ENCODE measurements at regions not wholly inside any gene's neighbourhood (a gene's known extent, or its start where the extent isn't known, plus 50 kb on each side); places are given as distances from the start of the nearest gene placed in this dataset.

- no peak overlapping the region for H2AFZ ChIP-seq
- no peak overlapping the region for H3K9ac ChIP-seq
- TF ChIP-seq CTCF (IDR thresholded peaks at IDR 0.05) = no peak
- no peaks in the 10 kb centered on the region for H3K36me3 ChIP-seq (ENCODE audit: control insufficient read depth, insufficient read depth, low read length)
- no peak overlapping the region for H3K4me3 ChIP-seq (ENCODE audit: low read depth, low read length)
- no peaks in the 10 kb centered on the region for H3K4me1 ChIP-seq
- H3K27ac ChIP-seq = no peak overlapping the region
- H3K9me3 ChIP-seq (ENCODE audit: control insufficient read depth, low read length) = no peaks in the 10 kb centered on the region
- no peaks in the 10 kb centered on the region for H3K27me3 ChIP-seq (ENCODE audit: control insufficient read depth, insufficient read depth, low read length)
- no peak overlapping the region for H3K4me2 ChIP-seq (ENCODE audit: low read length)
- no peaks in the 10 kb centered on the region for H3K79me2 ChIP-seq
Measured at GRCh38 chr4:30833206-30833605, 113.0 kb downstream of the PCDH7 start.

- TF ChIP-seq CTCF (IDR thresholded peaks at IDR 0.05) = no peak
- Histone ChIP-seq H3K9me3 (ENCODE audit: control insufficient read depth, low read length) (no peaks in the 10 kb centered on the region), H3K79me2 (no peaks in the 10 kb centered on the region), H3K36me3 (ENCODE audit: control insufficient read depth, insufficient read depth, low read length) (no peaks in the 10 kb centered on the region), H3K4me2 (ENCODE audit: low read length) (no peak overlapping the region), H3K27ac (no peak overlapping the region), H3K27me3 (ENCODE audit: control insufficient read depth, insufficient read depth, low read length) (no peaks in the 10 kb centered on the region), H3K9ac (no peak overlapping the region), H2AFZ (no peak overlapping the region), H3K4me3 (ENCODE audit: low read depth, low read length) (no peak overlapping the region), H3K4me1 (no peaks in the 10 kb centered on the region)
Measured at GRCh38 chr4:30835044-30835443, 114.9 kb downstream of the PCDH7 start.

GRCh38 chr4:30836231-30836630, 116.1 kb downstream of the PCDH7 start:
- no peaks in the 10 kb centered on the region for H3K4me1 ChIP-seq
- H3K9ac ChIP-seq = no peak overlapping the region
- H3K27ac ChIP-seq = no peak overlapping the region
- H3K36me3 ChIP-seq (ENCODE audit: control insufficient read depth, insufficient read depth, low read length) = no peaks in the 10 kb centered on the region
- H3K79me2 ChIP-seq = no peaks in the 10 kb centered on the region
- no peak overlapping the region for H3K4me3 ChIP-seq (ENCODE audit: low read depth, low read length)
- TF ChIP-seq CTCF (IDR thresholded peaks at IDR 0.05) = no peak
- no peak overlapping the region for H2AFZ ChIP-seq
- no peak overlapping the region for H3K4me2 ChIP-seq (ENCODE audit: low read length)
- no peaks in the 10 kb centered on the region for H3K27me3 ChIP-seq (ENCODE audit: control insufficient read depth, insufficient read depth, low read length)
- no peaks in the 10 kb centered on the region for H3K9me3 ChIP-seq (ENCODE audit: control insufficient read depth, low read length)

- Histone ChIP-seq H3K79me2 (no peaks in the 10 kb centered on the region), H2AFZ (no peak overlapping the region), H3K27ac (no peak overlapping the region), H3K36me3 (ENCODE audit: control insufficient read depth, insufficient read depth, low read length) (no peaks in the 10 kb centered on the region), H3K4me3 (ENCODE audit: low read depth, low read length) (no peak overlapping the region), H3K27me3 (ENCODE audit: control insufficient read depth, insufficient read depth, low read length) (no peaks in the 10 kb centered on the region), H3K9ac (no peak overlapping the region), H3K9me3 (ENCODE audit: control insufficient read depth, low read length) (no peaks in the 10 kb centered on the region), H3K4me2 (ENCODE audit: low read length) (no peak overlapping the region), H3K4me1 (no peaks in the 10 kb centered on the region)
- TF ChIP-seq CTCF (IDR thresholded peaks at IDR 0.05) = no peak
Measured at GRCh38 chr4:30837131-30837539, 117.0 kb downstream of the PCDH7 start.

GRCh38 chr4:30837861-30838260, 117.7 kb downstream of the PCDH7 start:
- no peak overlapping the region for H3K9ac ChIP-seq
- H3K36me3 ChIP-seq (ENCODE audit: control insufficient read depth, insufficient read depth, low read length) = no peaks in the 10 kb centered on the region
- H3K79me2 ChIP-seq = no peaks in the 10 kb centered on the region
- H3K9me3 ChIP-seq (ENCODE audit: control insufficient read depth, low read length) = no peaks in the 10 kb centered on the region
- no peak overlapping the region for H3K4me2 ChIP-seq (ENCODE audit: low read length)
- no peak overlapping the region for H3K27ac ChIP-seq
- H3K4me1 ChIP-seq = no peaks in the 10 kb centered on the region
- no peak for TF ChIP-seq CTCF (IDR thresholded peaks at IDR 0.05)
- H3K27me3 ChIP-seq (ENCODE audit: control insufficient read depth, insufficient read depth, low read length) = no peaks in the 10 kb centered on the region
- no peak overlapping the region for H2AFZ ChIP-seq
- H3K4me3 ChIP-seq (ENCODE audit: low read depth, low read length) = no peak overlapping the region
